Liver (tissue), 3 donors: ENCODE measurements at regions not wholly inside any gene's neighbourhood (a gene's known extent, or its start where the extent isn't known, plus 50 kb on each side); places are given as distances from the start of the nearest gene placed in this dataset.
"Not testable (repeated sequence)": the region's sequence is repeated elsewhere in the genome, so short reads cannot be mapped to it uniquely, and the experiment has no call there.

ENCODE experiments used
- ATF3 ChIP-seq: IDR thresholded peaks from 2 replicates; pipeline ENCODE4 v1.6.1; 2016; ENCODE audit warnings: antibody characterized with exemption
- CTCF ChIP-seq: fragments of 150-350 bp; IDR thresholded peaks from 2 replicates; pipeline ENCODE4 v1.5.1; 2017; ENCODE audit warnings: improper control_type of control experiment, low read depth, low read length; ENCODE audit not compliant: missing input control
- EGR1 ChIP-seq, 2 donors: IDR thresholded peaks; 2 replicates each; pipeline ENCODE4 v1.6.1; 2016 to 2018; ENCODE audit warnings: antibody characterized with exemption in 2 of 2, low read depth in 2 of 2
- FOXA1 ChIP-seq: IDR thresholded peaks from 2 replicates; pipeline ENCODE4 v1.6.1; 2016; ENCODE audit warnings: antibody characterized with exemption
- GABPA ChIP-seq, 2 donors: IDR thresholded peaks in 1 of 2; conservative IDR thresholded peaks in 1 of 2; 2 replicates each; pipeline ENCODE4 v1.6.1; 2016; ENCODE audit warnings: antibody characterized with exemption in 2 of 2, mild to moderate bottlenecking in 1 of 2, moderate library complexity in 1 of 2
- JUND ChIP-seq, 2 donors: IDR thresholded peaks; 2 replicates each; pipeline ENCODE4 v1.6.1; 2016; ENCODE audit warnings: antibody characterized with exemption in 2 of 2
- MAX ChIP-seq: IDR thresholded peaks from 2 replicates; pipeline ENCODE4 v1.6.1; 2016; ENCODE audit warnings: antibody characterized with exemption
- NR2F2 ChIP-seq: IDR thresholded peaks from 2 replicates; pipeline ENCODE4 v1.6.1; 2016; ENCODE audit warnings: antibody characterized with exemption
- REST ChIP-seq: IDR thresholded peaks from 2 replicates; pipeline ENCODE4 v1.6.1; 2016; ENCODE audit warnings: antibody characterized with exemption, mild to moderate bottlenecking
- SP1 ChIP-seq: IDR thresholded peaks from 2 replicates; pipeline ENCODE4 v1.6.1; 2018; ENCODE audit warnings: antibody characterized with exemption, mild to moderate bottlenecking
- TAF1 ChIP-seq: conservative IDR thresholded peaks from 2 replicates; pipeline ENCODE4 v1.6.1; 2016; ENCODE audit warnings: antibody characterized with exemption, mild to moderate bottlenecking
- YY1 ChIP-seq: IDR thresholded peaks from 2 replicates; pipeline ENCODE4 v1.6.1; 2016; ENCODE audit warnings: antibody characterized with exemption, mild to moderate bottlenecking
- ZBTB33 ChIP-seq: IDR thresholded peaks from 2 replicates; pipeline ENCODE4 v1.6.1; 2016; ENCODE audit warnings: antibody characterized with exemption
- donor health status: healthy.
- donor health status: healthy.

GRCh38 chr9:42534325-42534983 lies 351.0 kb downstream of the SPATA31A6 start:
- not testable (repeated sequence) for TF ChIP-seq CTCF; SP1; YY1; ZBTB33; JUND (IDR thresholded peaks at IDR 0.05); REST; MAX; TAF1; ATF3; EGR1 (IDR thresholded peaks at IDR 0.05; ENCODE audit: low read depth in 2 of 2); GABPA (IDR thresholded peaks at IDR 0.05 in 1 of 2, conservative IDR thresholded peaks at IDR 0.05 in 1 of 2); FOXA1; NR2F2
